ENCODE measurements at regions not wholly inside any gene's neighbourhood (a gene's known extent, or its start where the extent isn't known, plus 50 kb on each side); places are given as distances from the start of the nearest gene placed in this dataset.

GRCh38 chr19:23855676-23856075 lies 59.0 kb upstream of the ZNF726 start:
- DNase-seq: no peak

DNA sequence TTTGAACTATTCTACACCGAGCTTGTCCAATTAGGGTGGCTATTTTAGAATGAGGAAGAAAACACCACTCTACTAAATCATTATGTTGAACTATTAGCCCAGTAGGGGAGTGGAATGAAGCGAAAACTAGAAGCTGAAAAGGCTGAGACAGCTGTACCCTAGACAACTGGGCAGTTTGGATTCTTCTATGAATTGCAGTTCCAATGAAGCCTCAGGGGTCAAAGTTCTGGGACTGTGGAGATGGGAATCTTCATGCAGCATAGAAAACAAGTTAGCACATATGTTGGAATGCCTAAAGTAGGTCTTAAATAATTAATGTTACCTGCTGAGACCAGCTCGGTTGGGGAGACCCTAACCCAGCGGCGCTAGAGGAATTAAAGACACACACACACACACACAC lies 62.7 kb upstream of the ZNF726 start:
- no peak for DNase-seq

DNA sequence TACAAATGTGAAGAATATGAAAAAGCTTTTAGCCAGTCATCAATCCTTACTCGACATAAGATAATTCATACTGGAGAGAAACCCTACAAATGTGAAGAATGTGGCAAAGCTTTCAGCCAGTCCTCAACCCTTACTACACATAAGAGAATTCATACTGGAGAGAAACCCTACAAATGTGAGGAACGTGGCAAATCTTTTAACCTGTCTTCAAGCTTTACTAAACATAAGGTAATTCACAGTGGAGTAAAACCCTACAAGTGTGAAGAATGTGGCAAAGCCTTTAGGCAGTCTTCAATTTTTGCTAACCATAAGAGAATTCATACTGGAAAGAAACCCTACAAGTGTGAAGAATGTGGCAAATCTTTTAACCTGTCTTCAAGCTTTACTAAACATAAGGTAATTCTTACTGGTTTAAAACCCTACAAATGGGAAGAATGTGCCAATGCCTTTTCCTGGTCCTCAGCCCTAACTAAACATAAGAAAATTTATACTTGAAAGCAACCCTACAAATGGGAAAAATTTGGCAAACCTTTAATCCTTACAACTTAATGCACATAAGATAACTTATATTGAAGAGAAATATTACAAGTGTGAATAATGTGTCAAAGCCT lies 74.1 kb upstream of the ZNF681 start:
- no peak for DNase-seq

DNA sequence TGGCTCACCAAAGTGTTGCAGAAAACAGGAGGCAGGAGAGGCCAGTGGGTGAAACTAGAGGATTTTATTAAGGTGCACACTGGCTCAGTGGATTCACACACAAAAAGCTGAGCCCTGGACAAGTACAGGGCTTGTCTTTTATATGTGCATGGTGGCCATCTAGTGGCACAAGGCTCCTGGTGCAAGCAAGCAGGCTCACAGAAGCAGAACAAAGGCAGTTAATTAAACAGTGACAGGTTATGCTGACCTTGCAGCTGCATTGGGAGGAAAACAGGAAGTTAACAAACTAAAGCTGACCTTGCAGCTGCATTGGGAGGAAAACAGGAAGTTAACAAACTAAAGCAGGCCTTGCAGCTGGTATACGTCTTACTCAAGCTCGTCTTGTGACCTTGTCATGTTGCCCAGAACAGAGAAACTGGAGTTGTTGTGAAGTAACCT lies 65.3 kb upstream of the ZNF681 start:
- peak; percentile 58 for DNase-seq

DNA sequence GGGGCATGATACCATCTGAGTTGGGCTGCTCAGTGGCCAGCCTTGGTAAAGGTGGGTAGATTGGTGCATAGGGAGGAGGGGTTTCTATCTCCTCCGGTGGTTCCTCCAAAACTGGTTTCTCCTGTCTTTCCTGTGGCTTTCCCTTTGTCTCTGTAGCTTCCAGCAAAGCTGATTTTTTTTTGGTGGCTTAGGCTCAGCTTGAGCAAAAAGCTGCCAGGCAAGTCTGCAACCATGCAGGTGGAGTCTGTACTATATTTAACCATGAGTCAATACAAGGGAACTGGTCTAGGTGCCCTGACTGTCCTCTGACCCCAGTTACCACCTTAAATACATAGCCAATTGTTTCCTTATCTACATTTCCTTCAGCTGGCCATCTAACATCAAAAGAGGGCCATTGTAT lies 64.0 kb upstream of the ZNF681 start:
- no peak for DNase-seq

DNA sequence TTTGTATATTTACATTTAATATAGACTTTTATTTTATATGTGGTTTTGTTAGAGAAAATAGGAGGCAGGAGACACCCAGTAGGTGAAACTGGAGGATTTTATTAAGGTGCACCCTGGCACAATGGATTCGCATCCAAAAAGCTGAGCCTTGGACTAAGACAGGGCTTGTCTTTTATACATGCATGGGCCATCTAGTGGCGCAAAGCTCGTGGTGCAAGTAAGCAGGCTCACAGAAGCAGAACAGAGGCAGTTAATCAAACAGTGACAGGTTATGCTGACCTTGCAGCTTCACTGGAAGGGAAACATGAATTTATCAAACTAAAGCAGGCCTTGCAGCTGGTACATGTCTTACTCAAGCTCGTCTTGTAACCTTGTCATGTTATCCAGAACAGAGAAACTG lies 58.8 kb upstream of the ZNF681 start:
- DNase-seq: no peak

DNA sequence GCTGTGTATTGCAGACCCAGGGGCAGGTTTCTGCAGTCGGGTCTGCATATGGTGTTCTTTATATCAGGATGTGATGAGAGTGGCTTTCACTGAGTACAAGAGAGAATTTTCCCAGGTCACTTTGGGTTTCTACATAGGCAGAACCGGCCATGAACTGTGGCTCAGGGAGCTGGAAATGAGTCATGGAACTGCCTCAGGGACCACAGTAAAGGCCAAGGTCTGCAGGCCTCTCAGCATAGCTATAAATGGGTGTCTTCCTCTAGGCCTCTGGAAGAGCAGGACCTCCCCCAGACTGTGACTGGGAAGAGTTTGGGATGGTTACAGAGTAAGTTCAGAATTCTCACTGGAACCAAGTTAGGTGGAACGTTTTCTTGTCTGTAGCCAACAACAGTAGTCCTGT lies 51.8 kb upstream of the ZNF681 start:
- DNase-seq: peak; percentile 68
